ENCODE measurements at regions not wholly inside any gene's neighbourhood (a gene's known extent, or its start where the extent isn't known, plus 50 kb on each side); places are given as distances from the start of the nearest gene placed in this dataset.

GRCh38 chr13:65959305-65959704 is 1270.8 kb downstream of the PCDH9 start:
- TF ChIP-seq GATA2 (IDR thresholded peaks at IDR 0.05; ENCODE audit: low read depth, low read length): no peak
- no peak for TF ChIP-seq GATA3 (IDR thresholded peaks at IDR 0.05; ENCODE audit: low read depth, low read length)
